Ovary (tissue), 3 donors: ENCODE measurements at regions not wholly inside any gene's neighbourhood (a gene's known extent, or its start where the extent isn't known, plus 50 kb on each side); places are given as distances from the start of the nearest gene placed in this dataset.

ENCODE experiments used
- EP300 ChIP-seq: sonication (generic); formaldehyde crosslinking; IDR thresholded peaks from one replicate; pipeline ENCODE4 v1.6.1; 2017; ENCODE audit warnings: antibody characterized with exemption
- POLR2A ChIP-seq: fragments of 450-650 bp; IDR thresholded peaks from one replicate; pipeline ENCODE4 v1.6.1; 2017; ENCODE audit warnings: antibody characterized with exemption, mild to moderate bottlenecking, moderate library complexity
- TF ChIP-seq, protein P1 (sequence below), 3 donors: fragments of 450-650 bp in 2 of 3; fragments of 200-600 bp in 1 of 3; IDR thresholded peaks; one replicate each; pipeline versions ENCODE4 v1.5.1 to v1.8.0; 2016 to 2022; ENCODE audit warnings: antibody characterized with exemption in 3 of 3, mild to moderate bottlenecking in 1 of 3
- donor health status: DM: no; HTN: no; CAD: no.

DNA sequence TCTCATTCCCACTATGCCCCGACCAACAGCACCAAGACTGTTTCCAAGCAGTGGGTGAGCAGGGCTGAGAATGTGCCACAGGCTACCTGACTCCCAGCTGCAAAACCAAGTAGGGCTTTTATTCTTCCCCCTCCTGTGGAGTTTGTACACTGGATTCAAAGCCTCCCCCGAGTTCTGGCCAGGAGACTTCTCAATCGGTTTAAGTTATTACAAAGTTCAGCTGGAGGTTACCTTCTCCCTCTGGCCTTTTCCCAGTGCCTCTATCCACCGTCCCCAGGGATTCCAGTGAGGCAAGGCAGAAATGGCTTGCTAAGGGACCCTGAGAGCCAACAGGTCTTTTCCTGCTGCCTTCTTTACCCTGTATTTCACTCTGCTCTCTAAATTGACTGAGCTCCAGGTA is 217.0 kb downstream of the ADGRG6 start:
- TF ChIP-seq, protein P1, sequence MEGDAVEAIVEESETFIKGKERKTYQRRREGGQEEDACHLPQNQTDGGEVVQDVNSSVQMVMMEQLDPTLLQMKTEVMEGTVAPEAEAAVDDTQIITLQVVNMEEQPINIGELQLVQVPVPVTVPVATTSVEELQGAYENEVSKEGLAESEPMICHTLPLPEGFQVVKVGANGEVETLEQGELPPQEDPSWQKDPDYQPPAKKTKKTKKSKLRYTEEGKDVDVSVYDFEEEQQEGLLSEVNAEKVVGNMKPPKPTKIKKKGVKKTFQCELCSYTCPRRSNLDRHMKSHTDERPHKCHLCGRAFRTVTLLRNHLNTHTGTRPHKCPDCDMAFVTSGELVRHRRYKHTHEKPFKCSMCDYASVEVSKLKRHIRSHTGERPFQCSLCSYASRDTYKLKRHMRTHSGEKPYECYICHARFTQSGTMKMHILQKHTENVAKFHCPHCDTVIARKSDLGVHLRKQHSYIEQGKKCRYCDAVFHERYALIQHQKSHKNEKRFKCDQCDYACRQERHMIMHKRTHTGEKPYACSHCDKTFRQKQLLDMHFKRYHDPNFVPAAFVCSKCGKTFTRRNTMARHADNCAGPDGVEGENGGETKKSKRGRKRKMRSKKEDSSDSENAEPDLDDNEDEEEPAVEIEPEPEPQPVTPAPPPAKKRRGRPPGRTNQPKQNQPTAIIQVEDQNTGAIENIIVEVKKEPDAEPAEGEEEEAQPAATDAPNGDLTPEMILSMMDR (IDR thresholded peaks at IDR 0.05): no peak
- no peak for TF ChIP-seq EP300
- TF ChIP-seq POLR2A: no peak
